ENCODE measurements at regions not wholly inside any gene's neighbourhood (a gene's known extent, or its start where the extent isn't known, plus 50 kb on each side); places are given as distances from the start of the nearest gene placed in this dataset.
A peak's percentile ranks its signal among the peaks of the same experiment; 100 is the strongest.

DNA sequence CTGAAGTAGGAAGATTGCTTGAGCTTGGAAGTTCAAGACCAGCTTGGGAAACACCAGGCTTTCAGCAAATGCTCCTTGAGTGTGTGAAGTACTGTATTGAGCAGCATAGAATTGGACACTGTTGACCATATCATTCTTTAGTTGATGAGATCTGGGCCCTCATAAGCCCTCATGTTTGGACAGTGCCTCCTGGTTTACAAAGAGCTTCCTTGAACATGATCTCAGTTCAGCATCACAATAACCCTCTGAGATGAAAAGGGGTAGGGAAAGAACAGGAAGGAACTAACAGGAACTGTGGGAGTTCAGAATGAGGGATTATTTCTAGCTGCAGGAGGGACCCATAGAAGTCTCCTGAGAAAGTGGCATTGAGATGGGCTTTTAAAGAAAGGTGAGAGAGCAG lies 153.2 kb downstream of the C12orf75 start:
- H2BK5ac ChIP-seq (ENCODE audit: low read depth, low read length, poor library complexity): no peak overlapping the region
- H2AK5ac ChIP-seq (ENCODE audit: low read length): no peak overlapping the region
- H3K4me1 ChIP-seq (ENCODE audit: control insufficient read depth in 1 of 2, insufficient read depth in 2 of 2, low read length in 2 of 2): peaks cover 8 to 12% of the 10 kb centered on the region in 2 experiments
- H3K27me3 ChIP-seq (ENCODE audit: insufficient read depth, low read length): no peaks in the 10 kb centered on the region
- no peak overlapping the region for H3K14ac ChIP-seq (ENCODE audit: low read length)
- H2BK120ac ChIP-seq (ENCODE audit: insufficient read depth, low read length, poor library complexity): no peak overlapping the region
- no peak overlapping the region for H3K4ac ChIP-seq (ENCODE audit: low read depth, low read length)
- H3K27ac ChIP-seq (ENCODE audit: low read depth, low read length): no peak overlapping the region
- H3K9ac ChIP-seq (ENCODE audit: low read length): no peak overlapping the region
- H3K4me3 ChIP-seq (ENCODE audit: low read depth, low read length): no peak overlapping the region
- no peaks in the 10 kb centered on the region for H3K9me3 ChIP-seq (ENCODE audit: insufficient read depth, low read depth, low read length)
- no peak overlapping the region for H3K4me2 ChIP-seq (ENCODE audit: low read length)
- DNase-seq: no peak
- no peak overlapping the region for H3K18ac ChIP-seq (ENCODE audit: low read length)
- H4K12ac ChIP-seq (ENCODE audit: low read depth, low read length): no peak overlapping the region
- H3K36me3 ChIP-seq (ENCODE audit: control insufficient read depth in 1 of 2, insufficient read depth in 2 of 2, low read length in 2 of 2): no peaks in the 10 kb centered on the region
- no peak overlapping the region for H4K8ac ChIP-seq (ENCODE audit: low read depth, low read length)
- H2BK12ac ChIP-seq (ENCODE audit: low read length): no peak overlapping the region
- no peak overlapping the region for H2AFZ ChIP-seq (ENCODE audit: insufficient read depth, low read length, poor library complexity)
- H3K79me1 ChIP-seq (ENCODE audit: low read length): no peaks in the 10 kb centered on the region
- no peaks in the 10 kb centered on the region for H3K79me2 ChIP-seq (ENCODE audit: control insufficient read depth, insufficient read depth, low read length, poor library complexity)
- H4K91ac ChIP-seq (ENCODE audit: low read depth, low read length): no peak overlapping the region
- no peak overlapping the region for H3K23ac ChIP-seq (ENCODE audit: low read length)

DNA sequence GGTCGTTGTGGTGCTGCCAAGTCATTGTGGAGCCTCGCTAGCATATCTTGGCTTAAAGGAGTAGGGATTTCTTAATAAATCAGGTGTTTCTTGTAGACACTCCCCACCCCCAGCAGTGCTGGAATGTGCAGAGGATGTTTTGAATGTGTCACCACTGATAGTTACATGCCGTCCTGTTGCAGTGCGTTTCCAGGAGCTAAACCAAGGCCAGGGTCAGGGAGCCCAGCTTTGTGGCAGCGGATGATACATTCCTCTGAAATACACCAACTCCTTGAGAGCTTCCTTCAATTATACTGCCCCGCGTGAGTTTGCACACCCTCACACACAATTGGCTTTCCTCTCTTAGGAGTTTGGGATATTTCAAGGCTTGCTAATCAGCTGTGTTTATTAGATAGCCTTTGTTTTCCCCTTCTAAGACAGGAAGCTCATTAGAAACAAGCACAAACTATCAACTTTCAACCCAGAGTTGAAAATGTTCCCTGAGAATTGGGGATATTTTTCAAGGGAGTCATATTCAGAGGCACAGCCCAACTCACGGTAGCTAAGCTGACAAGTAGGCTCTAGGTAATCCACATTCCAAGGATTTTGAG lies 154.9 kb downstream of the C12orf75 start:
- Histone ChIP-seq H3K18ac (ENCODE audit: low read length) (no peak overlapping the region), H4K8ac (ENCODE audit: low read depth, low read length) (no peak overlapping the region), H3K9ac (ENCODE audit: low read length) (no peak overlapping the region), H3K4me3 (ENCODE audit: low read depth, low read length) (no peak overlapping the region), H2AFZ (ENCODE audit: insufficient read depth, low read length, poor library complexity) (no peak overlapping the region), H4K91ac (ENCODE audit: low read depth, low read length) (no peak overlapping the region), H3K79me1 (ENCODE audit: low read length) (no peaks in the 10 kb centered on the region), H3K36me3 (ENCODE audit: control insufficient read depth in 1 of 2, insufficient read depth in 2 of 2, low read length in 2 of 2) (no peaks in the 10 kb centered on the region), H3K4me1 (ENCODE audit: control insufficient read depth in 1 of 2, insufficient read depth in 2 of 2, low read length in 2 of 2) (peaks cover 8 to 12% of the 10 kb centered on the region in 2 experiments), H3K4me2 (ENCODE audit: low read length) (no peak overlapping the region), H3K27me3 (ENCODE audit: insufficient read depth, low read length) (no peaks in the 10 kb centered on the region), H3K79me2 (ENCODE audit: control insufficient read depth, insufficient read depth, low read length, poor library complexity) (no peaks in the 10 kb centered on the region), H3K23ac (ENCODE audit: low read length) (no peak overlapping the region), H2AK5ac (ENCODE audit: low read length) (peak overlapping the region; percentile 16), H3K27ac (ENCODE audit: low read depth, low read length) (no peak overlapping the region), H3K14ac (ENCODE audit: low read length) (no peak overlapping the region), H3K9me3 (ENCODE audit: insufficient read depth, low read depth, low read length) (no peaks in the 10 kb centered on the region), H2BK120ac (ENCODE audit: insufficient read depth, low read length, poor library complexity) (no peak overlapping the region), H2BK5ac (ENCODE audit: low read depth, low read length, poor library complexity) (no peak overlapping the region), H2BK12ac (ENCODE audit: low read length) (peak overlapping the region; percentile 35), H4K12ac (ENCODE audit: low read depth, low read length) (no peak overlapping the region), H3K4ac (ENCODE audit: low read depth, low read length) (no peak overlapping the region)
- peak; percentile 87 to 92 for DNase-seq
- no CpG with 5 or more reads among the region's 8 CpGs for WGBS (ENCODE audit: extremely low coverage, insufficient coverage, insufficient read length)

DNA sequence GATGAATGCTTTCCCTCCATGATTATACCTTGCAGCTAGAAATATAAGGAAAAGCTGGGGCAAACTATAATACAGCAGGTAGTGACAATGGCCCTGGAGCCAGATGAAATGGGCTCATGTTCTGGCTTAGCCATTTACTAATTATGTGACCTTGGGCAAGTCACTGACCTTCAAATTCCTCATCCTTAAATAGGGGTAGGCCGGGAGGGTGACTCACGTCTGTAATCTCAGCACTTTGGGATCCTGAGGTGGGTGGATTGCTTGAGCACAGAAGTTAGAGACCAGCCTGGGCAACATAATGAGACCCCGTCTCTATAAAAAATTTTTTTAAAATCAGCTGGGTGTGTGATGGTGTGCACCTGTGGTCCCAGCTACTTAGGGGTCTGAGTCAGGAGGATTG lies 155.4 kb downstream of the C12orf75 start:
- H3K79me1 ChIP-seq (ENCODE audit: low read length): no peaks in the 10 kb centered on the region
- H3K9ac ChIP-seq (ENCODE audit: low read length): no peak overlapping the region
- no peak overlapping the region for H4K8ac ChIP-seq (ENCODE audit: low read depth, low read length)
- H3K4me3 ChIP-seq (ENCODE audit: low read depth, low read length): no peak overlapping the region
- H2AFZ ChIP-seq (ENCODE audit: insufficient read depth, low read length, poor library complexity): no peak overlapping the region
- no peak overlapping the region for H2BK5ac ChIP-seq (ENCODE audit: low read depth, low read length, poor library complexity)
- no peaks in the 10 kb centered on the region for H3K27me3 ChIP-seq (ENCODE audit: insufficient read depth, low read length)
- H3K4ac ChIP-seq (ENCODE audit: low read depth, low read length): no peak overlapping the region
- H3K27ac ChIP-seq (ENCODE audit: low read depth, low read length): no peak overlapping the region
- no peak overlapping the region for H2BK12ac ChIP-seq (ENCODE audit: low read length)
- H2AK5ac ChIP-seq (ENCODE audit: low read length): no peak overlapping the region
- no peak overlapping the region for H3K18ac ChIP-seq (ENCODE audit: low read length)
- no peak overlapping the region for H4K91ac ChIP-seq (ENCODE audit: low read depth, low read length)
- no peak overlapping the region for H4K12ac ChIP-seq (ENCODE audit: low read depth, low read length)
- no peaks in the 10 kb centered on the region for H3K9me3 ChIP-seq (ENCODE audit: insufficient read depth, low read depth, low read length)
- H3K14ac ChIP-seq (ENCODE audit: low read length): no peak overlapping the region
- H3K36me3 ChIP-seq (ENCODE audit: control insufficient read depth in 1 of 2, insufficient read depth in 2 of 2, low read length in 2 of 2): no peaks in the 10 kb centered on the region
- no CpG with 5 or more reads among the region's 3 CpGs for WGBS (ENCODE audit: extremely low coverage, insufficient coverage, insufficient read length)
- H3K79me2 ChIP-seq (ENCODE audit: control insufficient read depth, insufficient read depth, low read length, poor library complexity): no peaks in the 10 kb centered on the region
- no peak overlapping the region for H3K4me2 ChIP-seq (ENCODE audit: low read length)
- H2BK120ac ChIP-seq (ENCODE audit: insufficient read depth, low read length, poor library complexity): no peak overlapping the region
- no peak overlapping the region for H3K23ac ChIP-seq (ENCODE audit: low read length)
- peak in 1 of 2 donors; percentile 29 for DNase-seq
- H3K4me1 ChIP-seq (ENCODE audit: control insufficient read depth in 1 of 2, insufficient read depth in 2 of 2, low read length in 2 of 2): peaks cover 8 to 12% of the 10 kb centered on the region in 2 experiments

GRCh38 chr12:105487963-105488362 lies 157.5 kb downstream of the C12orf75 start:
- Histone ChIP-seq H3K23ac (ENCODE audit: low read length) (no peak overlapping the region), H4K91ac (ENCODE audit: low read depth, low read length) (no peak overlapping the region), H3K27ac (ENCODE audit: low read depth, low read length) (no peak overlapping the region), H3K36me3 (ENCODE audit: control insufficient read depth in 1 of 2, insufficient read depth in 2 of 2, low read length in 2 of 2) (no peaks in the 10 kb centered on the region), H3K18ac (ENCODE audit: low read length) (no peak overlapping the region), H3K79me2 (ENCODE audit: control insufficient read depth, insufficient read depth, low read length, poor library complexity) (no peaks in the 10 kb centered on the region), H2BK5ac (ENCODE audit: low read depth, low read length, poor library complexity) (no peak overlapping the region), H2BK120ac (ENCODE audit: insufficient read depth, low read length, poor library complexity) (no peak overlapping the region), H3K4me1 (ENCODE audit: control insufficient read depth in 1 of 2, insufficient read depth in 2 of 2, low read length in 2 of 2) (peaks cover 10 to 16% of the 10 kb centered on the region in 2 experiments), H2AK5ac (ENCODE audit: low read length) (no peak overlapping the region), H3K27me3 (ENCODE audit: insufficient read depth, low read length) (no peaks in the 10 kb centered on the region), H3K4me2 (ENCODE audit: low read length) (no peak overlapping the region), H4K12ac (ENCODE audit: low read depth, low read length) (no peak overlapping the region), H3K14ac (ENCODE audit: low read length) (no peak overlapping the region), H3K9me3 (ENCODE audit: insufficient read depth, low read depth, low read length) (no peaks in the 10 kb centered on the region), H3K4me3 (ENCODE audit: low read depth, low read length) (no peak overlapping the region), H3K79me1 (ENCODE audit: low read length) (peaks cover 3% of the 10 kb centered on the region), H3K9ac (ENCODE audit: low read length) (no peak overlapping the region), H2BK12ac (ENCODE audit: low read length) (no peak overlapping the region), H4K8ac (ENCODE audit: low read depth, low read length) (no peak overlapping the region), H3K4ac (ENCODE audit: low read depth, low read length) (no peak overlapping the region), H2AFZ (ENCODE audit: insufficient read depth, low read length, poor library complexity) (no peak overlapping the region)
- WGBS (ENCODE audit: extremely low coverage, insufficient coverage, insufficient read length): no CpG with 5 or more reads among the region's 6 CpGs
- peak in 1 of 2 donors; percentile 11 for DNase-seq
